Fibroblast of the aortic adventitia (primary cell): ENCODE measurements at regions not wholly inside any gene's neighbourhood (a gene's known extent, or its start where the extent isn't known, plus 50 kb on each side); places are given as distances from the start of the nearest gene placed in this dataset.

ENCODE experiments used
- DNase-seq: peaks from one replicate; pipeline ENCODE4 v3.0.0-alpha.2; 2010; ENCODE audit warnings: low read depth
- H3K4me3 ChIP-seq: 2 replicates; pipeline ENCODE4 v1.5.1; 2011; ENCODE audit warnings: low read depth, mild to moderate bottlenecking, control low read depth, low read length, moderate library complexity
- TF ChIP-seq, protein P1 (sequence below): IDR thresholded peaks from 2 replicates; pipeline ENCODE4 v1.5.1; 2011; ENCODE audit warnings: mild to moderate bottlenecking, low read length, control low read depth, inconsistent platforms; ENCODE audit not compliant: insufficient read depth

DNA sequence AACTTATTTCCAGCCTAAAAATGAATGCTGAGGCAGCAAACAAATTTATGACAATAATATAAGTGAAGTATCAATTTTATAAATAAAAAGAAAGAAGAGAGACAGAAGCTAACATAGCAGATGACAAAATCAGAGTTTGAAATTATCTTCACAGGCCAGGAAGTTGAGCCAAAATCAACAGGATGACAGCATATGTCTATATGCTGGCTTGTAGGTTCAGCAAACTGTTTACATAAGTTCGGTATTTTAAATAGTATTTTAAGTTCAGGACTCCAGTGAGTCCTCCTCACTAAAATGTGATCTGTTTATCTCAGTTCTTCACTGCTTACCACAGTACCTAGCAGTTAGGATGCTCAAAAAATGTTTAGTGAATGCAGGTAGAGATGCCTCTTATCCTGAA lies 359.6 kb upstream of the SMC2 start:
- TF ChIP-seq, protein P1, sequence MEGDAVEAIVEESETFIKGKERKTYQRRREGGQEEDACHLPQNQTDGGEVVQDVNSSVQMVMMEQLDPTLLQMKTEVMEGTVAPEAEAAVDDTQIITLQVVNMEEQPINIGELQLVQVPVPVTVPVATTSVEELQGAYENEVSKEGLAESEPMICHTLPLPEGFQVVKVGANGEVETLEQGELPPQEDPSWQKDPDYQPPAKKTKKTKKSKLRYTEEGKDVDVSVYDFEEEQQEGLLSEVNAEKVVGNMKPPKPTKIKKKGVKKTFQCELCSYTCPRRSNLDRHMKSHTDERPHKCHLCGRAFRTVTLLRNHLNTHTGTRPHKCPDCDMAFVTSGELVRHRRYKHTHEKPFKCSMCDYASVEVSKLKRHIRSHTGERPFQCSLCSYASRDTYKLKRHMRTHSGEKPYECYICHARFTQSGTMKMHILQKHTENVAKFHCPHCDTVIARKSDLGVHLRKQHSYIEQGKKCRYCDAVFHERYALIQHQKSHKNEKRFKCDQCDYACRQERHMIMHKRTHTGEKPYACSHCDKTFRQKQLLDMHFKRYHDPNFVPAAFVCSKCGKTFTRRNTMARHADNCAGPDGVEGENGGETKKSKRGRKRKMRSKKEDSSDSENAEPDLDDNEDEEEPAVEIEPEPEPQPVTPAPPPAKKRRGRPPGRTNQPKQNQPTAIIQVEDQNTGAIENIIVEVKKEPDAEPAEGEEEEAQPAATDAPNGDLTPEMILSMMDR, result no peak
- H3K4me3 ChIP-seq, result no peak overlapping the region
- no peak for DNase-seq

DNA sequence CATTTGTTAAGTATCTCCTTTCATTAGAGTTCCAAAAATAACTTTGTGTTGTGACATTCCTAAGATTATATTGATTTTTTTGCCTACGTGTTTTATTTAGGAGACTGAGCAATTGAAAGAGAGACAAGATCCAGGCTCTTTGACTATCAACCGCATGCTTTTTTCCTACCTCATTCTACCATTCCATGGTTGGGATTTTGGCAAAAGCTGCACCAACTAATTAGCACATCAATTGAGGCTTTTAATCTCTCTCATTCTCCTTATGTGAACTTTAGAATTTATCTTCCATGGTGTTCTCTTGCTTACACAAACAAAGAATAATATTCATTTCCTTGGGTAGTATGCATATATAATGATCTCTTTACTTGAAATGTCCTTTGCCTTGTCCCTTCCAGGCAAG lies 338.7 kb upstream of the SMC2 start:
- TF ChIP-seq, protein P1, result no peak
- no peak overlapping the region for H3K4me3 ChIP-seq
- no peak for DNase-seq

GRCh38 chr9:103755986-103756385 lies 338.1 kb upstream of the SMC2 start:
- TF ChIP-seq, protein P1, result no peak
- no peak for DNase-seq
- H3K4me3 ChIP-seq, result no peak overlapping the region

GRCh38 chr9:103757062-103757461 lies 337.0 kb upstream of the SMC2 start:
- TF ChIP-seq, protein P1, result no peak

GRCh38 chr9:103761466-103761865 lies 332.6 kb upstream of the SMC2 start:
- TF ChIP-seq, protein P1, result no peak
- no peak overlapping the region for H3K4me3 ChIP-seq
- DNase-seq, result no peak

More at GRCh38 chr9:103757062-103757461, 337.0 kb upstream of the SMC2 start:
- no peak for DNase-seq
- H3K4me3 ChIP-seq, result no peak overlapping the region

GRCh38 chr9:103789686-103790085 lies 304.4 kb upstream of the SMC2 start:
- no peak for DNase-seq
- TF ChIP-seq, protein P1, result peak; percentile 7
- H3K4me3 ChIP-seq, result no peak overlapping the region

- DNase-seq, result no peak
- H3K4me3 ChIP-seq, result no peak overlapping the region
- TF ChIP-seq, protein P1, result no peak
Measured at GRCh38 chr9:103798620-103799019, 295.5 kb upstream of the SMC2 start.
